Mucosa of descending colon (tissue), 3 donors: ENCODE measurements at regions not wholly inside any gene's neighbourhood (a gene's known extent, or its start where the extent isn't known, plus 50 kb on each side); places are given as distances from the start of the nearest gene placed in this dataset.

Experiments
- ATAC-seq: fragments of 200-7000 bp; cut with Tn5 transposase; one replicate; pipeline ENCODE4 v1.9.1; 2020; ENCODE audit warnings: mild to moderate bottlenecking, moderate library complexity
- DNase-seq, 3 donors: peaks; one replicate each; pipeline ENCODE4 v3.0.0-alpha.2; 2020
- H3K36me3 ChIP-seq: fragments of 200-600 bp; one replicate; pipeline ENCODE4 v1.8.0; 2021; ENCODE audit warnings: low read depth, mild to moderate bottlenecking
- H3K4me1 ChIP-seq: fragments of 200-600 bp; one replicate; pipeline ENCODE4 v1.8.0; 2021; ENCODE audit warnings: low read depth, mild to moderate bottlenecking
- H3K4me3 ChIP-seq: fragments of 200-600 bp; one replicate; pipeline ENCODE4 v1.8.0; 2021; ENCODE audit warnings: mild to moderate bottlenecking
- H3K9me3 ChIP-seq: fragments of 200-600 bp; one replicate; pipeline ENCODE4 v1.8.0; 2021; ENCODE audit warnings: mild to moderate bottlenecking
- intact Hi-C, 2 donors: fragments of 100-400 bp; cut with DNase I in 1 of 2; cut with micrococcal nuclease in 1 of 2; formaldehyde crosslinking; loops; one replicate each; pipeline versions ENCODE4 v1.11.0 to v1.11.1; 2022; cut with DNase I, micrococcal nuclease
- TF ChIP-seq, protein P1 (sequence below): fragments of 200-600 bp; IDR thresholded peaks from one replicate; pipeline ENCODE4 v1.8.0; 2022; ENCODE audit warnings: antibody characterized with exemption, mild to moderate bottlenecking
- donor health status: DM: no; HTN: no; CAD: no; lungs with moderate emphysema.
- donor health status: DM: no; HTN: no; CAD: no.
- donor health status: DM: no; HTN: yes; CAD: no.

- Histone ChIP-seq H3K36me3 (no peaks in the 10 kb centered on the region), H3K4me1 (no peaks in the 10 kb centered on the region), H3K4me3 (no peak overlapping the region), H3K9me3 (peaks cover 4% of the 10 kb centered on the region)
- intact Hi-C loops = no loop called here
- DNase-seq = no peak
- TF ChIP-seq, protein P1, sequence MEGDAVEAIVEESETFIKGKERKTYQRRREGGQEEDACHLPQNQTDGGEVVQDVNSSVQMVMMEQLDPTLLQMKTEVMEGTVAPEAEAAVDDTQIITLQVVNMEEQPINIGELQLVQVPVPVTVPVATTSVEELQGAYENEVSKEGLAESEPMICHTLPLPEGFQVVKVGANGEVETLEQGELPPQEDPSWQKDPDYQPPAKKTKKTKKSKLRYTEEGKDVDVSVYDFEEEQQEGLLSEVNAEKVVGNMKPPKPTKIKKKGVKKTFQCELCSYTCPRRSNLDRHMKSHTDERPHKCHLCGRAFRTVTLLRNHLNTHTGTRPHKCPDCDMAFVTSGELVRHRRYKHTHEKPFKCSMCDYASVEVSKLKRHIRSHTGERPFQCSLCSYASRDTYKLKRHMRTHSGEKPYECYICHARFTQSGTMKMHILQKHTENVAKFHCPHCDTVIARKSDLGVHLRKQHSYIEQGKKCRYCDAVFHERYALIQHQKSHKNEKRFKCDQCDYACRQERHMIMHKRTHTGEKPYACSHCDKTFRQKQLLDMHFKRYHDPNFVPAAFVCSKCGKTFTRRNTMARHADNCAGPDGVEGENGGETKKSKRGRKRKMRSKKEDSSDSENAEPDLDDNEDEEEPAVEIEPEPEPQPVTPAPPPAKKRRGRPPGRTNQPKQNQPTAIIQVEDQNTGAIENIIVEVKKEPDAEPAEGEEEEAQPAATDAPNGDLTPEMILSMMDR = no peak
- ATAC-seq = no peak
Observed at GRCh38 chr4:132998585-132999230, 150.4 kb upstream of the PCDH10 start.

DNA sequence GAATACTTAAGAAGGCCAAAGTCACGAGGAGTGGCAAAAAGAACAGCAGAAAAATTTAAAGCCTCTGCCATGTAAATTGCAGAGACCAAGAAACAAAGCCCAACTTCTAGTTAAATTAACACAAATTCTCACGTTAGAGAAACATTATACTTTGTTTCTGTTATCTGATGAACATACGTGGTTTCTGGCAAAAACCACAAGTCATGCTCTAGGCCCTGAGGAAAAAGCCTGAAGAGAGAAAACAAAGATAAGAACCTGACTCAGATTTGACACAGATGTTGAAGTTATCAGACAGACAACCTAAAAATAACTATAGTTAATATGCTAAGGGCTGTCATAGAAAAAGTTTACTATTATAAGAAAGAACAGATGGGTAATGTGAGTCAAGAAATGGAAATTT is 149.1 kb upstream of the PCDH10 start:
- Histone ChIP-seq H3K9me3 (peaks cover 4% of the 10 kb centered on the region), H3K4me1 (no peaks in the 10 kb centered on the region), H3K4me3 (no peak overlapping the region), H3K36me3 (no peaks in the 10 kb centered on the region)
- ATAC-seq (no peak), DNase-seq (no peak)
- intact Hi-C loops = no loop called here
- TF ChIP-seq, protein P1 = no peak

GRCh38 chr4:133003169-133003568 is 145.9 kb upstream of the PCDH10 start:
- DNase-seq (no peak), ATAC-seq (no peak)
- intact Hi-C loops = no loop called here
- no peaks in the 10 kb centered on the region for H3K4me1 ChIP-seq
- H3K9me3 ChIP-seq = peaks cover 4% of the 10 kb centered on the region
- TF ChIP-seq, protein P1 = no peak
- no peaks in the 10 kb centered on the region for H3K36me3 ChIP-seq
- H3K4me3 ChIP-seq = no peak overlapping the region

- intact Hi-C loops = no loop called here
- no peak overlapping the region for H3K4me3 ChIP-seq
- TF ChIP-seq, protein P1 = no peak
- no peak for DNase-seq
- no peaks in the 10 kb centered on the region for H3K4me1 ChIP-seq
- no peaks in the 10 kb centered on the region for H3K36me3 ChIP-seq
- H3K9me3 ChIP-seq = peaks cover 2% of the 10 kb centered on the region
- ATAC-seq = no peak
Observed at GRCh38 chr4:133014473-133015135, 134.5 kb upstream of the PCDH10 start.

GRCh38 chr4:133045288-133045687 is 103.8 kb upstream of the PCDH10 start:
- DNase-seq (no peak), ATAC-seq (no peak)
- H3K4me1 ChIP-seq = no peaks in the 10 kb centered on the region
- H3K36me3 ChIP-seq = no peaks in the 10 kb centered on the region
- TF ChIP-seq, protein P1 = no peak
- intact Hi-C loops = no loop called here
- no peak overlapping the region for H3K4me3 ChIP-seq
- peaks cover 13% of the 10 kb centered on the region for H3K9me3 ChIP-seq
